ENCODE measurements at regions not wholly inside any gene's neighbourhood (a gene's known extent, or its start where the extent isn't known, plus 50 kb on each side); places are given as distances from the start of the nearest gene placed in this dataset.

DNA sequence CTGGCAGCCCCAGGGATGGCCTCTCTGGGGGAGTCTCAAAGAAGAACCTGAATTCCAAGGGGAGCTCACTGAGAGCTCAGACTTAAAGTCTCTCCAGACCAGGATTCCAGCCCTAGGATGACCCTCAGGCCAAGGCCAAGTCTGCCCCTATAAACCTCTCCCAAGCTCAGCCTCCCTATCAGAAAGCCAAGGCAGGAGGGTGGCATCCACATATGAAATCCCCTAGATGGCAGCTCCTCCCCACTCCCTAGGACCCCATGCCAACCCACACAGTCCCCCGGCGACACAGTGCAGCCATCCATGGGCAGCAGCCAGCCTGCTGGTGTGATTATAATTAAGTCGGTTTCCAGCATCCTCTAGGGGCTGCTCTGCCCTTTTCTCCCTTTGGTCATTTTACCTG is 269.9 kb downstream of the CDK5RAP2 start:
- H3K79me2 ChIP-seq (ENCODE audit: insufficient read depth, low read depth, low read length): no peaks in the 10 kb centered on the region
- no peak overlapping the region for H2AFZ ChIP-seq (ENCODE audit: low read length)
- H3K9me2 ChIP-seq (ENCODE audit: insufficient read depth, low read length): no peaks in the 10 kb centered on the region
- POLR2A ChIA-PET: no interaction called here
- H4K20me1 ChIP-seq (ENCODE audit: insufficient read depth, low read length): no peaks in the 10 kb centered on the region
- intact Hi-C loops (cut with micrococcal nuclease; ENCODE audit: unreplicated experiment): no loop called here
- H3K27ac ChIP-seq (ENCODE audit: low read depth, low read length, poor library complexity, severe bottlenecking): no peak overlapping the region
- CTCF ChIA-PET (ENCODE audit: unreplicated experiment): no interaction called here
- H3K4me2 ChIP-seq (ENCODE audit: low read length): no peak overlapping the region
- TF ChIP-seq EZH2phosphoT487 (IDR thresholded peaks at IDR 0.05; ENCODE audit: borderline replicate concordance, low read depth, low read length): no peak
- TF ChIP-seq, protein P1, sequence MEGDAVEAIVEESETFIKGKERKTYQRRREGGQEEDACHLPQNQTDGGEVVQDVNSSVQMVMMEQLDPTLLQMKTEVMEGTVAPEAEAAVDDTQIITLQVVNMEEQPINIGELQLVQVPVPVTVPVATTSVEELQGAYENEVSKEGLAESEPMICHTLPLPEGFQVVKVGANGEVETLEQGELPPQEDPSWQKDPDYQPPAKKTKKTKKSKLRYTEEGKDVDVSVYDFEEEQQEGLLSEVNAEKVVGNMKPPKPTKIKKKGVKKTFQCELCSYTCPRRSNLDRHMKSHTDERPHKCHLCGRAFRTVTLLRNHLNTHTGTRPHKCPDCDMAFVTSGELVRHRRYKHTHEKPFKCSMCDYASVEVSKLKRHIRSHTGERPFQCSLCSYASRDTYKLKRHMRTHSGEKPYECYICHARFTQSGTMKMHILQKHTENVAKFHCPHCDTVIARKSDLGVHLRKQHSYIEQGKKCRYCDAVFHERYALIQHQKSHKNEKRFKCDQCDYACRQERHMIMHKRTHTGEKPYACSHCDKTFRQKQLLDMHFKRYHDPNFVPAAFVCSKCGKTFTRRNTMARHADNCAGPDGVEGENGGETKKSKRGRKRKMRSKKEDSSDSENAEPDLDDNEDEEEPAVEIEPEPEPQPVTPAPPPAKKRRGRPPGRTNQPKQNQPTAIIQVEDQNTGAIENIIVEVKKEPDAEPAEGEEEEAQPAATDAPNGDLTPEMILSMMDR (conservative IDR thresholded peaks at IDR 0.05; ENCODE audit: low read length): no peak
- no peaks in the 10 kb centered on the region for H3K4me1 ChIP-seq (ENCODE audit: insufficient read depth, low read length, poor library complexity, severe bottlenecking)
- DNase-seq (ENCODE audit: low spot score): no peak
- no TSS peak for BruUV-seq (replicated peaks)
- no peak overlapping the region for H3K4me3 ChIP-seq (ENCODE audit: low read depth, low read length, poor library complexity, severe bottlenecking)
- no peaks in the 10 kb centered on the region for H3K36me3 ChIP-seq (ENCODE audit: insufficient read depth, low read length)
- no peaks in the 10 kb centered on the region for H3K9me3 ChIP-seq (ENCODE audit: low read length)

- Histone ChIP-seq H2AFZ (ENCODE audit: low read length) (no peak overlapping the region), H3K27ac (ENCODE audit: low read depth, low read length, poor library complexity, severe bottlenecking) (no peak overlapping the region), H3K9me2 (ENCODE audit: insufficient read depth, low read length) (no peaks in the 10 kb centered on the region), H4K20me1 (ENCODE audit: insufficient read depth, low read length) (no peaks in the 10 kb centered on the region), H3K9me3 (ENCODE audit: low read length) (no peaks in the 10 kb centered on the region), H3K4me1 (ENCODE audit: insufficient read depth, low read length, poor library complexity, severe bottlenecking) (no peaks in the 10 kb centered on the region), H3K4me2 (ENCODE audit: low read length) (no peak overlapping the region), H3K4me3 (ENCODE audit: low read depth, low read length, poor library complexity, severe bottlenecking) (no peak overlapping the region), H3K79me2 (ENCODE audit: insufficient read depth, low read depth, low read length) (no peaks in the 10 kb centered on the region), H3K36me3 (ENCODE audit: insufficient read depth, low read length) (no peaks in the 10 kb centered on the region)
- CTCF ChIA-PET (ENCODE audit: unreplicated experiment): no interaction called here
- no peak for DNase-seq (ENCODE audit: low spot score)
- BruUV-seq (replicated peaks): no TSS peak
- no peak for TF ChIP-seq EZH2phosphoT487 (IDR thresholded peaks at IDR 0.05; ENCODE audit: borderline replicate concordance, low read depth, low read length)
- TF ChIP-seq, protein P1 (conservative IDR thresholded peaks at IDR 0.05; ENCODE audit: low read length): no peak
- POLR2A ChIA-PET: no interaction called here
- intact Hi-C loops (cut with micrococcal nuclease; ENCODE audit: unreplicated experiment): no loop called here
Observed at GRCh38 chr9:120308495-120308894, 271.5 kb downstream of the CDK5RAP2 start.

- H3K4me3 ChIP-seq (ENCODE audit: low read depth, low read length, poor library complexity, severe bottlenecking): no peak overlapping the region
- no peaks in the 10 kb centered on the region for H3K9me2 ChIP-seq (ENCODE audit: insufficient read depth, low read length)
- H4K20me1 ChIP-seq (ENCODE audit: insufficient read depth, low read length): no peaks in the 10 kb centered on the region
- H3K4me2 ChIP-seq (ENCODE audit: low read length): no peak overlapping the region
- no peaks in the 10 kb centered on the region for H3K79me2 ChIP-seq (ENCODE audit: insufficient read depth, low read depth, low read length)
- BruUV-seq (replicated peaks): no TSS peak
- no peak for TF ChIP-seq EZH2phosphoT487 (IDR thresholded peaks at IDR 0.05; ENCODE audit: borderline replicate concordance, low read depth, low read length)
- TF ChIP-seq, protein P1 (conservative IDR thresholded peaks at IDR 0.05; ENCODE audit: low read length): no peak
- H3K36me3 ChIP-seq (ENCODE audit: insufficient read depth, low read length): no peaks in the 10 kb centered on the region
- H2AFZ ChIP-seq (ENCODE audit: low read length): no peak overlapping the region
- CTCF ChIA-PET (ENCODE audit: unreplicated experiment): no interaction called here
- H3K27ac ChIP-seq (ENCODE audit: low read depth, low read length, poor library complexity, severe bottlenecking): no peak overlapping the region
- H3K4me1 ChIP-seq (ENCODE audit: insufficient read depth, low read length, poor library complexity, severe bottlenecking): no peaks in the 10 kb centered on the region
- H3K9me3 ChIP-seq (ENCODE audit: low read length): no peaks in the 10 kb centered on the region
- intact Hi-C loops (cut with micrococcal nuclease; ENCODE audit: unreplicated experiment): no loop called here
- POLR2A ChIA-PET: no interaction called here
- no peak for DNase-seq (ENCODE audit: low spot score)
Observed at GRCh38 chr9:120307599-120307998, 272.4 kb downstream of the CDK5RAP2 start.

Data from OCI-LY7 (cell line).